ENCODE measurements at regions not wholly inside any gene's neighbourhood (a gene's known extent, or its start where the extent isn't known, plus 50 kb on each side); places are given as distances from the start of the nearest gene placed in this dataset.

DNA sequence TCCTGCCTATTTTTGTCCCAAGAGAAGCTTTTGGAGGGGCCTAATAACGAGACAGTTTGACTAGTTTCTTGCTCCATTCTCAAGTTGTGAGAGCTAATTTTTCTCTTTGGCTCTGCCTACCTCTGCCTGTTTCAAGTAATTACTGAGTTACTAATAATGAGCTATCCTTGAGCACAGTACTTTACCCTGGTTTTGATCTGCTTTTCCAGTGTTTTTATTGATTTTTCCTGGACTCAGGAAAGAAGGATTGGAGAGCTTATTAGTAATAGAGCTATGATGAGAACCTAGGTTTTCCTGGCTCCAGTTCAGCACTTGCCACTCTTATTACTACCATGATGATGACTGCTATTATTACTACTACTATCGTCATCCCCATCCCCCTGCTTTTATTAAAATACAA, 106.7 kb downstream of the HS3ST3B1 start:
- Histone ChIP-seq H3K36me3 (ENCODE audit: control insufficient read depth, insufficient read depth, low read length) (no peaks in the 10 kb centered on the region), H3K27me3 (replicated peaks; ENCODE audit: control insufficient read depth, insufficient read depth, low read length) (no peaks in the 10 kb centered on the region), H3K4me3 (replicated peaks; ENCODE audit: low read depth, low read length) (no peak overlapping the region)
- TF ChIP-seq, protein P1, sequence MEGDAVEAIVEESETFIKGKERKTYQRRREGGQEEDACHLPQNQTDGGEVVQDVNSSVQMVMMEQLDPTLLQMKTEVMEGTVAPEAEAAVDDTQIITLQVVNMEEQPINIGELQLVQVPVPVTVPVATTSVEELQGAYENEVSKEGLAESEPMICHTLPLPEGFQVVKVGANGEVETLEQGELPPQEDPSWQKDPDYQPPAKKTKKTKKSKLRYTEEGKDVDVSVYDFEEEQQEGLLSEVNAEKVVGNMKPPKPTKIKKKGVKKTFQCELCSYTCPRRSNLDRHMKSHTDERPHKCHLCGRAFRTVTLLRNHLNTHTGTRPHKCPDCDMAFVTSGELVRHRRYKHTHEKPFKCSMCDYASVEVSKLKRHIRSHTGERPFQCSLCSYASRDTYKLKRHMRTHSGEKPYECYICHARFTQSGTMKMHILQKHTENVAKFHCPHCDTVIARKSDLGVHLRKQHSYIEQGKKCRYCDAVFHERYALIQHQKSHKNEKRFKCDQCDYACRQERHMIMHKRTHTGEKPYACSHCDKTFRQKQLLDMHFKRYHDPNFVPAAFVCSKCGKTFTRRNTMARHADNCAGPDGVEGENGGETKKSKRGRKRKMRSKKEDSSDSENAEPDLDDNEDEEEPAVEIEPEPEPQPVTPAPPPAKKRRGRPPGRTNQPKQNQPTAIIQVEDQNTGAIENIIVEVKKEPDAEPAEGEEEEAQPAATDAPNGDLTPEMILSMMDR (IDR thresholded peaks at IDR 0.05; ENCODE audit: insufficient read depth, low read length, poor library complexity, severe bottlenecking): no peak
- DNase-seq (ENCODE audit: extremely low read depth, insufficient read length): no peak

- TF ChIP-seq, protein P1 (IDR thresholded peaks at IDR 0.05; ENCODE audit: insufficient read depth, low read length, poor library complexity, severe bottlenecking): no peak
- H3K36me3 ChIP-seq (ENCODE audit: control insufficient read depth, insufficient read depth, low read length): no peaks in the 10 kb centered on the region
- DNase-seq (ENCODE audit: extremely low read depth, insufficient read length): no peak
- H3K27me3 ChIP-seq (replicated peaks; ENCODE audit: control insufficient read depth, insufficient read depth, low read length): no peaks in the 10 kb centered on the region
- no peak overlapping the region for H3K4me3 ChIP-seq (replicated peaks; ENCODE audit: low read depth, low read length)
These were observed 104.3 kb downstream of the HS3ST3B1 start for GRCh38 chr17:14405189-14405588.
